GM19351 (cell line): ENCODE measurements at regions not wholly inside any gene's neighbourhood (a gene's known extent, or its start where the extent isn't known, plus 50 kb on each side); places are given as distances from the start of the nearest gene placed in this dataset.

Source experiments
- ATAC-seq: cut with Tn5 transposase; IDR thresholded peaks from one replicate; pipeline ENCODE4 v1.9.1; 2021; ENCODE audit warnings: mild to moderate bottlenecking, moderate library complexity; ENCODE audit not compliant: unreplicated experiment

- ATAC-seq = no peak
These were observed 164.1 kb upstream of the NCAM1 start for GRCh38 chr11:112797092-112797491.

GRCh38 chr11:112797648-112798293 is 163.4 kb upstream of the NCAM1 start:
- peak; percentile 57 for ATAC-seq

GRCh38 chr11:112801025-112801816 is 160.0 kb upstream of the NCAM1 start:
- no peak for ATAC-seq

- no peak for ATAC-seq
These were observed 159.5 kb upstream of the NCAM1 start for GRCh38 chr11:112801817-112802088.

GRCh38 chr11:112805658-112806057 is 155.6 kb upstream of the NCAM1 start:
- no peak for ATAC-seq

- no peak for ATAC-seq
These were observed 155.0 kb upstream of the NCAM1 start for GRCh38 chr11:112806256-112806655.

GRCh38 chr11:112806876-112807275 is 154.3 kb upstream of the NCAM1 start:
- no peak for ATAC-seq

GRCh38 chr11:112809429-112809828 is 151.8 kb upstream of the NCAM1 start:
- ATAC-seq = no peak

GRCh38 chr11:112810951-112811350 is 150.3 kb upstream of the NCAM1 start:
- ATAC-seq = no peak

- no peak for ATAC-seq
These were observed 149.4 kb upstream of the NCAM1 start for GRCh38 chr11:112811783-112812182.

GRCh38 chr11:112812729-112813128 is 148.5 kb upstream of the NCAM1 start:
- ATAC-seq = no peak

GRCh38 chr11:112814168-112814567 is 147.1 kb upstream of the NCAM1 start:
- no peak for ATAC-seq

- ATAC-seq = no peak
These were observed 143.8 kb upstream of the NCAM1 start for GRCh38 chr11:112817376-112817775.

- no peak for ATAC-seq
These were observed 138.5 kb upstream of the NCAM1 start for GRCh38 chr11:112822478-112823274.

GRCh38 chr11:112826026-112826425 is 135.2 kb upstream of the NCAM1 start:
- ATAC-seq = no peak

- no peak for ATAC-seq
These were observed 134.4 kb upstream of the NCAM1 start for GRCh38 chr11:112826788-112827187.

GRCh38 chr11:112828421-112828820 is 132.8 kb upstream of the NCAM1 start:
- ATAC-seq = no peak

GRCh38 chr11:112829971-112830654 is 131.1 kb upstream of the NCAM1 start:
- ATAC-seq = no peak

- ATAC-seq = no peak
These were observed 130.2 kb upstream of the NCAM1 start for GRCh38 chr11:112831041-112831440.

GRCh38 chr11:112831969-112832766 is 129.1 kb upstream of the NCAM1 start:
- no peak for ATAC-seq
